PC-9 (cell line): ENCODE measurements at regions not wholly inside any gene's neighbourhood (a gene's known extent, or its start where the extent isn't known, plus 50 kb on each side); places are given as distances from the start of the nearest gene placed in this dataset.

Experiments used
- CTCF ChIP-seq: fragments of 200-600 bp; sonication (generic); conservative IDR thresholded peaks from 2 replicates; pipeline ENCODE4 v1.6.1; 2017; ENCODE audit warnings: mixed run types, antibody characterized with exemption, mild to moderate bottlenecking, moderate library complexity
- EZH2 ChIP-seq: fragments of 200-600 bp; sonication (generic); IDR thresholded peaks from 2 replicates; pipeline ENCODE4 v1.8.0; 2017; ENCODE audit warnings: antibody characterized with exemption, low read depth

GRCh38 chr1:81584398-81584797, 216.3 kb upstream of the ADGRL2 start:
- TF ChIP-seq EZH2 (no peak), CTCF (no peak)
